ENCODE measurements at regions not wholly inside any gene's neighbourhood (a gene's known extent, or its start where the extent isn't known, plus 50 kb on each side); places are given as distances from the start of the nearest gene placed in this dataset.

DNA sequence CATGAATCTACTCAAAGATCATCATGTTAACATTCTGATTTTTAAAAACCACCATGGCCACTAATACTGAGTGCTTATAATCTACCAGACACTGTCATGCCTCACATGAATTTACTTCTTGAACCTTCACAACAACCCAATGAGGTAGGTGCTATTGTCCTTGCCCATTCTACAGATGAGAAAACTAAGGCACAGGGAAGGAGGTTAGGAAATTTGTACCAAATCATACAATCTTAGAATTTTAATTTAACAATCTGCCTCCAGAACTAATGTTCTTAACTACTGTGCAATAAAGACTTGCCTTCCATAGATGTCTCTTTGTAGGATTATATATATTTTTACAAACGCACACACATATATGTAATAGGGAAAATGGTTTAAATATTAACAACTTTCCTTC is 269.5 kb downstream of the ALDH8A1 start:
- TF ChIP-seq CTCF (conservative IDR thresholded peaks at IDR 0.05) (no peak), EZH2 (IDR thresholded peaks at IDR 0.05; ENCODE audit: low read depth) (no peak)
